GM12878 (cell line): ENCODE measurements at regions not wholly inside any gene's neighbourhood (a gene's known extent, or its start where the extent isn't known, plus 50 kb on each side); places are given as distances from the start of the nearest gene placed in this dataset.

Experiments
- ATAC-seq: fragments of 200-7000 bp; cut with Tn5 transposase; 3 replicates; pipeline ENCODE4 v1.9.1; 2020; ENCODE audit warnings: mild to moderate bottlenecking, moderate library complexity
- BruUV-seq: library from RNA; stranded (reverse); fragments of 400-500 nt; replicated peaks from 2 replicates; lab custom pipeline; 2021; lab: Mats Ljungman, UMichigan
- CTCF ChIA-PET: fragments of 300-600 bp; sonication (Branson Sonifier 250); formaldehyde crosslinking; extraction: SDS; loops from one replicate; lab custom pipeline; 2021; ENCODE audit warnings: inconsistent platforms; lab: Yijun Ruan, JAX
- POLR2A ChIA-PET: fragments of 350-600 bp; formaldehyde crosslinking; extraction: SDS; loops from one replicate; lab custom pipeline; 2021; ENCODE audit warnings: inconsistent platforms; lab: Charles Lee
- RAD21 ChIA-PET: fragments of 300-600 bp; sonication (Branson Sonifier 250); formaldehyde crosslinking; loops from one replicate; lab custom pipeline; 2023; ENCODE audit warnings: antibody characterized with exemption; ENCODE audit not compliant: unreplicated experiment; lab: Charles Lee
- SMC1A ChIA-PET: fragments of 300-600 bp; sonication (Branson Sonifier 250); formaldehyde crosslinking; loops from one replicate; lab custom pipeline; 2023; ENCODE audit not compliant: unreplicated experiment, uncharacterized antibody; lab: Charles Lee
- DNase-seq: peaks from one replicate; pipeline ENCODE4 v3.0.0-alpha.2; 2011; ENCODE audit warnings: low read depth, low spot score
- FAIRE-seq: peaks from 3 replicates; lab custom pipeline; 2011; peaks lifted over from hg19 to GRCh38; lab: Jason Lieb, UNC
- H2AFZ ChIP-seq: 2 replicates; pipeline ENCODE4 v1.6.0; 2011; ENCODE audit warnings: low read depth, low read length, control low read depth; ENCODE audit not compliant: control insufficient read depth
- H3K27ac ChIP-seq: 2 replicates; pipeline ENCODE4 v1.5.1; 2011; ENCODE audit warnings: control low read depth; ENCODE audit not compliant: control insufficient read depth, insufficient read depth
- H3K27me3 ChIP-seq, 2 experiments: replicated peaks in 1 of 2; 2 replicates each; pipeline versions ENCODE4 v1.6.0 to v1.6.1; 2011; ENCODE audit warnings: low read length in 1 of 2; ENCODE audit not compliant: control insufficient read depth in 2 of 2, insufficient read depth in 2 of 2
- H3K36me3 ChIP-seq, 2 experiments: 2 replicates each; pipeline ENCODE4 v1.5.1; 2011; ENCODE audit warnings: low read length in 1 of 2; ENCODE audit not compliant: control insufficient read depth in 2 of 2, insufficient read depth in 2 of 2
- H3K4me1 ChIP-seq: 2 replicates; pipeline ENCODE4 v1.6.1; 2011; ENCODE audit warnings: mild to moderate bottlenecking, low read length, moderate library complexity, mixed read lengths; ENCODE audit not compliant: control insufficient read depth, insufficient read depth
- H3K4me2 ChIP-seq: 2 replicates; pipeline ENCODE4 v1.6.0; 2011; ENCODE audit warnings: control low read depth; ENCODE audit not compliant: control insufficient read depth, insufficient read depth
- H3K4me3 ChIP-seq: fragments of 200-600 bp; sonication (generic); 2 replicates; pipeline ENCODE4 v1.5.1; 2016
- H3K79me2 ChIP-seq: 2 replicates; pipeline ENCODE4 v1.6.0; 2011; ENCODE audit warnings: low read length; ENCODE audit not compliant: control insufficient read depth, insufficient read depth
- H3K9ac ChIP-seq: 2 replicates; pipeline ENCODE4 v1.8.0; 2011; ENCODE audit warnings: low read length, control low read depth, mixed read lengths; ENCODE audit not compliant: control insufficient read depth, insufficient read depth
- H3K9me3 ChIP-seq: replicated peaks from 3 replicates; pipeline ENCODE4 v1.5.1; 2011; ENCODE audit warnings: mild to moderate bottlenecking, low read length; ENCODE audit not compliant: control insufficient read depth, insufficient read depth
- H4K20me1 ChIP-seq: 2 replicates; pipeline ENCODE4 v1.6.0; 2011; ENCODE audit not compliant: control insufficient read depth, insufficient read depth
- BMI1 ChIP-seq: fragments of 450-650 bp; IDR thresholded peaks from 2 replicates; pipeline ENCODE4 v1.6.1; 2016; ENCODE audit warnings: mild to moderate bottlenecking, moderate library complexity, borderline replicate concordance
- BRCA1 ChIP-seq: IDR thresholded peaks from 2 replicates; pipeline ENCODE4 v1.6.1; 2011; ENCODE audit warnings: low read depth, low read length, improper control_type of control experiment
- WGBS: methylation state at CpG from one replicate; pipeline ENCODE4 v1.1.6; 2016; ENCODE audit warnings: low lambda C conversion rate; ENCODE audit not compliant: insufficient replicate concordance, insufficient coverage; ENCODE audit errors: missing lambda C conversion rate; 5-methylcytosine and 5-hydroxymethylcytosine counted together
- in situ Hi-C: fragments of 300-500 bp; cut with MboI; formaldehyde crosslinking; loops from 9 replicates; pipeline ENCODE4 v1.14.3; 2018; ENCODE audit warnings: mixed read lengths
- intact Hi-C: fragments of 100-400 bp; cut with micrococcal nuclease; formaldehyde crosslinking; loops from one replicate; pipeline ENCODE4 v1.14.2; 2022; ENCODE audit not compliant: unreplicated experiment
- TF ChIP-seq, protein P1 (sequence below): fragments of 150-350 bp; IDR thresholded peaks from 2 replicates; pipeline ENCODE4 v1.6.1; 2016; ENCODE audit warnings: low read depth, low read length

DNA sequence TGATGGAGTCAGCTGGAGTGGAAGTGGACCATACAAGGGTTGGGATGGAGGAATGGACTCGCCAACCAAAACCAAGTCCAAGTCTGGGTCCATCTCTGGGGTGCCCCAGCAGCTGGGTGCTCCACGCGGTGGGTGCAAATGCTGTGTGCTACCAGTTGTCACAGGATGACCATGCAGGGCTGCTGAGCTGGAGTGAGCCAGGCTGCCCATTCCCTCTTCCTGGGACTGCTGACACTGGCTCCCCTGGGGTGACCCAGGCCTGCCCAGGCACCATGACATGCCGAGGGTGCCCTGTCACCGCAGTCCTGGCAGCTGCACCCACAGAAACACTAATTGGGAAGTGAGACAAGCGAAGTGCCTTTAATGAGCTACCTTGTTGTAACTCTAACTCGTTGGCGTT, 140.2 kb downstream of the TPRA1 start (continued):
- TF ChIP-seq BRCA1: no peak

DNA sequence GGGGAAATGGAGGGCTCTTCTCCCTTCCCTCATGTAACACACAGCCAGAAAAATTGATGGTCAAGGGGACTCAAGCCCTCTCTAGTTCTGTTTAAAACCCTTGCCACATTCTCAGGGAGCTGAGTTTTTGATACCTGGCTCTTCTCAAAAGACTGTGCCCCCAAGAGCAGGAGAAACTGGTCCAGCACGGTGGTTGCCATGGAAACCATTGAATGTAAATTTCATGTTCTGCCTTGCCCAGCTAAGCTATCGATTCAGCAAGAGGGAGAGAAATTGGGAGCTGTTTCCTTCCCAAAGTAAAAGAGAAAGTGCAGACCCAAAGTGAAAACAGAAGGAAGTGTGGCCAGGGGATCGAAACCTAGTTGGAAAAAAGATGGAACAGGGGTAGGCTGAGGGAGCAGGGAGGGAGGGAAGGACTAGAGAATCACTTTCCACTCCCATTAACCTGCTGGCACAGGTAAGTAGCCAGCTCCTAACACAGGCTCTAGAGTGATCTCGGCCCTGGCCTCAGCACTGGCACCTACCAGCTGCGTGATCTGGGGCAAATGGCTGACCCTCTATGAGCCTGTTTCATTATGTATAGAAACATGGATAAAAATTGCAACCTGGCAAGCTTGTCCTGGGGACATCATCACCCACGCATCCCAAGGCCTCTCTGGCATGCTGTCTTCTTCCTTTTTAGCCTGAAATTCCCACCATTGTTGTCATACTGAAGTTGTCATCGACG, 140.9 kb downstream of the TPRA1 start:
- DNase-seq: no peak
- in situ Hi-C loops: loop anchor here (5.0 kb wide), 1 partner anchor 697 kb away; no protein-coding TSS in a partner anchor
- no peak for FAIRE-seq
- H3K4me2 ChIP-seq: no peak overlapping the region
- BruUV-seq: no TSS peak
- no peak overlapping the region for H2AFZ ChIP-seq
- intact Hi-C loops: loop anchor here (10.0 kb wide), 2 partner anchors 95 to 465 kb away; partner anchors contain the start of gene PLXNA1
- POLR2A ChIA-PET: no interaction called here
- RAD21 ChIA-PET: no interaction called here
- SMC1A ChIA-PET: interaction anchor here (0.8 kb wide), 1 partner anchor 141 kb away, joined by 4 read pairs; no protein-coding TSS in a partner anchor
- H3K9ac ChIP-seq: no peak overlapping the region
- peak; percentile 45; the same call in 1 of the 2 replicates for TF ChIP-seq BMI1
- TF ChIP-seq, protein P1, sequence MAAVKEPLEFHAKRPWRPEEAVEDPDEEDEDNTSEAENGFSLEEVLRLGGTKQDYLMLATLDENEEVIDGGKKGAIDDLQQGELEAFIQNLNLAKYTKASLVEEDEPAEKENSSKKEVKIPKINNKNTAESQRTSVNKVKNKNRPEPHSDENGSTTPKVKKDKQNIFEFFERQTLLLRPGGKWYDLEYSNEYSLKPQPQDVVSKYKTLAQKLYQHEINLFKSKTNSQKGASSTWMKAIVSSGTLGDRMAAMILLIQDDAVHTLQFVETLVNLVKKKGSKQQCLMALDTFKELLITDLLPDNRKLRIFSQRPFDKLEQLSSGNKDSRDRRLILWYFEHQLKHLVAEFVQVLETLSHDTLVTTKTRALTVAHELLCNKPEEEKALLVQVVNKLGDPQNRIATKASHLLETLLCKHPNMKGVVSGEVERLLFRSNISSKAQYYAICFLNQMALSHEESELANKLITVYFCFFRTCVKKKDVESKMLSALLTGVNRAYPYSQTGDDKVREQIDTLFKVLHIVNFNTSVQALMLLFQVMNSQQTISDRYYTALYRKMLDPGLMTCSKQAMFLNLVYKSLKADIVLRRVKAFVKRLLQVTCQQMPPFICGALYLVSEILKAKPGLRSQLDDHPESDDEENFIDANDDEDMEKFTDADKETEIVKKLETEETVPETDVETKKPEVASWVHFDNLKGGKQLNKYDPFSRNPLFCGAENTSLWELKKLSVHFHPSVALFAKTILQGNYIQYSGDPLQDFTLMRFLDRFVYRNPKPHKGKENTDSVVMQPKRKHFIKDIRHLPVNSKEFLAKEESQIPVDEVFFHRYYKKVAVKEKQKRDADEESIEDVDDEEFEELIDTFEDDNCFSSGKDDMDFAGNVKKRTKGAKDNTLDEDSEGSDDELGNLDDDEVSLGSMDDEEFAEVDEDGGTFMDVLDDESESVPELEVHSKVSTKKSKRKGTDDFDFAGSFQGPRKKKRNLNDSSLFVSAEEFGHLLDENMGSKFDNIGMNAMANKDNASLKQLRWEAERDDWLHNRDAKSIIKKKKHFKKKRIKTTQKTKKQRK: no peak
- H3K79me2 ChIP-seq: no peaks in the 10 kb centered on the region
- H3K36me3 ChIP-seq: no peaks in the 10 kb centered on the region
- WGBS: 1% methylated on average over 7 of the region's 8 CpGs
- no peaks in the 10 kb centered on the region for H3K9me3 ChIP-seq
- CTCF ChIA-PET: interaction anchor here (1.1 to 1.3 kb wide), 2 partner anchors 76 to 697 kb away, joined by 4 to 5 read pairs; no protein-coding TSS in a partner anchor
- no peak overlapping the region for H3K27ac ChIP-seq
- H3K4me3 ChIP-seq: no peak overlapping the region
- H4K20me1 ChIP-seq: no peaks in the 10 kb centered on the region
- peaks cover 1 to 4% of the 10 kb centered on the region in 2 experiments; a peak in 3 of 4 replicates for H3K27me3 ChIP-seq
- ATAC-seq: no peak
- H3K4me1 ChIP-seq: no peaks in the 10 kb centered on the region
